BJ (cell line): ENCODE measurements at regions not wholly inside any gene's neighbourhood (a gene's known extent, or its start where the extent isn't known, plus 50 kb on each side); places are given as distances from the start of the nearest gene placed in this dataset.

Source experiments
- CTCF ChIA-PET: fragments of 350-600 bp; formaldehyde crosslinking; extraction: SDS; loops from one replicate; lab custom pipeline; 2021; ENCODE audit warnings: antibody characterized with exemption, inconsistent platforms; lab: Yijun Ruan, JAX
- POLR2A ChIA-PET: fragments of 300-600 bp; sonication (Branson Sonifier 250); formaldehyde crosslinking; extraction: SDS; loops from one replicate; lab custom pipeline; 2021; ENCODE audit warnings: antibody characterized with exemption; lab: Charles Lee
- DNase-seq: peaks from one replicate; pipeline ENCODE4 v3.0.0-alpha.2; 2011; ENCODE audit warnings: low read depth
- H3K27me3 ChIP-seq: 2 replicates; pipeline ENCODE4 v1.6.0; 2011; ENCODE audit warnings: low read length; ENCODE audit not compliant: control insufficient read depth, insufficient read depth
- H3K36me3 ChIP-seq: 2 replicates; pipeline ENCODE4 v1.5.1; 2011; ENCODE audit warnings: low read length; ENCODE audit not compliant: control insufficient read depth, insufficient read depth
- H3K4me3 ChIP-seq: 2 replicates; pipeline ENCODE4 v1.5.1; 2011; ENCODE audit warnings: low read depth, mild to moderate bottlenecking, control low read depth, low read length
- CTCF ChIP-seq: IDR thresholded peaks from 2 replicates; pipeline ENCODE4 v1.5.1; 2011; ENCODE audit warnings: low read depth, mild to moderate bottlenecking, control low read depth, inconsistent platforms, low read length, moderate library complexity; ENCODE audit not compliant: insufficient read depth

- no peaks in the 10 kb centered on the region for H3K27me3 ChIP-seq
- POLR2A ChIA-PET: no interaction called here
- CTCF ChIA-PET: interaction anchor here (0.7 kb wide), 1 partner anchor 280 kb away, joined by 6 read pairs; no protein-coding TSS in a partner anchor
- no peak for DNase-seq
- TF ChIP-seq CTCF: no peak
- no peaks in the 10 kb centered on the region for H3K36me3 ChIP-seq
- H3K4me3 ChIP-seq: no peak overlapping the region
Observed at GRCh38 chr3:3258281-3258680, 78.8 kb upstream of the CRBN start.

- no peak for TF ChIP-seq CTCF
- ChIA-PET CTCF (no interaction called here), POLR2A (no interaction called here)
- Histone ChIP-seq H3K4me3 (no peak overlapping the region), H3K27me3 (no peaks in the 10 kb centered on the region), H3K36me3 (no peaks in the 10 kb centered on the region)
- no peak for DNase-seq
Observed at GRCh38 chr3:3241596-3241995, 62.1 kb upstream of the CRBN start.

GRCh38 chr3:3240986-3241385 is 61.5 kb upstream of the CRBN start:
- POLR2A ChIA-PET: no interaction called here
- H3K36me3 ChIP-seq: no peaks in the 10 kb centered on the region
- no peaks in the 10 kb centered on the region for H3K27me3 ChIP-seq
- DNase-seq: no peak
- TF ChIP-seq CTCF: no peak
- no peak overlapping the region for H3K4me3 ChIP-seq
- CTCF ChIA-PET: no interaction called here

- Histone ChIP-seq H3K4me3 (no peak overlapping the region), H3K36me3 (no peaks in the 10 kb centered on the region), H3K27me3 (no peaks in the 10 kb centered on the region)
- ChIA-PET POLR2A (no interaction called here), CTCF (no interaction called here)
- DNase-seq: no peak
- TF ChIP-seq CTCF: no peak
Observed at GRCh38 chr3:3237979-3238378, 58.5 kb upstream of the CRBN start.

- ChIA-PET POLR2A (no interaction called here), CTCF (no interaction called here)
- Histone ChIP-seq H3K27me3 (no peaks in the 10 kb centered on the region), H3K4me3 (no peak overlapping the region), H3K36me3 (no peaks in the 10 kb centered on the region)
- no peak for DNase-seq
- TF ChIP-seq CTCF: no peak
Observed at GRCh38 chr3:3232251-3232650, 52.8 kb upstream of the CRBN start.
